ENCODE measurements at regions not wholly inside any gene's neighbourhood (a gene's known extent, or its start where the extent isn't known, plus 50 kb on each side); places are given as distances from the start of the nearest gene placed in this dataset.

DNA sequence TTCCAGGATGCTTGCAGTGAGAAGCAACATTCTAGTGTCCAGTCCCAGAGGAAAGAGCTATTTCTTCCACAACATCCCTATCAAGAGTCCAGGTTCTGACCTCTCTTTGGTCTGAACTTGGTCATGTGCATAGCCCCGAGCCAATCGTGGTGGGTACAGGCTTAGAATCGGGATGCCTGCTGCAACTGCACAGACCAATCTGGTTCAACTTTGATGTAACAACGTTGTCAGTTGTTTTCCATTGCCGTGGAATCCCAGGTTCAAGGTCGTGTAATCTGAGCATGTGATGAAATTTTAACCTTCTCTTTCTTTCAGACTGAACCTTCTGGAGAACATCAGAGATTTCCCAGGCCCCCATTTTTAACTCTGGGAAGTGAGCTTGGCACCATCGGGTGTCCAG is 130.5 kb downstream of the ANKRD60 start:
- TF ChIP-seq, protein P1, sequence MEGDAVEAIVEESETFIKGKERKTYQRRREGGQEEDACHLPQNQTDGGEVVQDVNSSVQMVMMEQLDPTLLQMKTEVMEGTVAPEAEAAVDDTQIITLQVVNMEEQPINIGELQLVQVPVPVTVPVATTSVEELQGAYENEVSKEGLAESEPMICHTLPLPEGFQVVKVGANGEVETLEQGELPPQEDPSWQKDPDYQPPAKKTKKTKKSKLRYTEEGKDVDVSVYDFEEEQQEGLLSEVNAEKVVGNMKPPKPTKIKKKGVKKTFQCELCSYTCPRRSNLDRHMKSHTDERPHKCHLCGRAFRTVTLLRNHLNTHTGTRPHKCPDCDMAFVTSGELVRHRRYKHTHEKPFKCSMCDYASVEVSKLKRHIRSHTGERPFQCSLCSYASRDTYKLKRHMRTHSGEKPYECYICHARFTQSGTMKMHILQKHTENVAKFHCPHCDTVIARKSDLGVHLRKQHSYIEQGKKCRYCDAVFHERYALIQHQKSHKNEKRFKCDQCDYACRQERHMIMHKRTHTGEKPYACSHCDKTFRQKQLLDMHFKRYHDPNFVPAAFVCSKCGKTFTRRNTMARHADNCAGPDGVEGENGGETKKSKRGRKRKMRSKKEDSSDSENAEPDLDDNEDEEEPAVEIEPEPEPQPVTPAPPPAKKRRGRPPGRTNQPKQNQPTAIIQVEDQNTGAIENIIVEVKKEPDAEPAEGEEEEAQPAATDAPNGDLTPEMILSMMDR (IDR thresholded peaks at IDR 0.05): no peak
- no peak for TF ChIP-seq POLR2A (IDR thresholded peaks at IDR 0.05)
